Endothelial cell of umbilical vein (primary cell): ENCODE measurements at regions not wholly inside any gene's neighbourhood (a gene's known extent, or its start where the extent isn't known, plus 50 kb on each side); places are given as distances from the start of the nearest gene placed in this dataset.

ENCODE experiments used
- BruUV-seq: library from RNA; stranded (reverse); fragments of 400-500 nt; replicated peaks from 2 replicates; lab custom pipeline; 2021; lab: Mats Ljungman, UMichigan
- CTCF ChIA-PET: fragments of 300-600, 350-600 bp; sonication (Branson Sonifier 250); formaldehyde crosslinking; loops from one replicate; lab custom pipeline; 2021; ENCODE audit warnings: antibody characterized with exemption, inconsistent platforms; lab: Charles Lee
- POLR2A ChIA-PET: fragments of 300-600, 350-600 bp; sonication (Branson Sonifier 250); formaldehyde crosslinking; loops from one replicate; lab custom pipeline; 2021; ENCODE audit warnings: antibody characterized with exemption, inconsistent platforms; lab: Charles Lee
- DNase-seq: peaks from one replicate; pipeline ENCODE4 v3.0.0-alpha.2; 2011; ENCODE audit warnings: low read depth, low spot score
- FAIRE-seq: peaks from 2 replicates; lab custom pipeline; 2011; peaks lifted over from hg19 to GRCh38; lab: Jason Lieb, UNC
- H2AFZ ChIP-seq: 2 replicates; pipeline ENCODE4 v1.6.0; 2012; ENCODE audit warnings: low read depth, low read length, control low read depth, inconsistent platforms
- H3K27ac ChIP-seq: 2 replicates; pipeline ENCODE4 v1.5.1; 2011; ENCODE audit warnings: low read depth, mild to moderate bottlenecking, control low read depth, low read length, moderate library complexity; ENCODE audit not compliant: insufficient read depth
- H3K27me3 ChIP-seq, 2 experiments: 2 replicates each; pipeline versions ENCODE4 v1.6.0 to v1.6.1; 2011; ENCODE audit warnings: low read length in 2 of 2, mixed read lengths in 1 of 2; ENCODE audit not compliant: control insufficient read depth in 2 of 2, insufficient read depth in 2 of 2
- H3K36me3 ChIP-seq, 2 experiments: 2 replicates in 1 of 2; 3 replicates in 1 of 2; pipeline ENCODE4 v1.5.1; 2011; ENCODE audit warnings: low read length in 2 of 2, mild to moderate bottlenecking in 1 of 2, moderate library complexity in 1 of 2; ENCODE audit not compliant: control insufficient read depth in 2 of 2, insufficient read depth in 2 of 2; ENCODE audit errors: extremely low read depth in 1 of 2
- H3K4me1 ChIP-seq: 3 replicates; pipeline ENCODE4 v1.5.1; 2011; ENCODE audit warnings: mild to moderate bottlenecking, low read length; ENCODE audit not compliant: control insufficient read depth, insufficient read depth; ENCODE audit errors: extremely low read depth
- H3K4me2 ChIP-seq: 2 replicates; pipeline ENCODE4 v1.6.1; 2011; ENCODE audit warnings: low read length, control low read depth, mixed read lengths; ENCODE audit not compliant: insufficient read depth
- H3K4me3 ChIP-seq, 3 experiments: fragments of 200-600 bp in 1 of 3; sonication (generic), shearing (Covaris generic) in 1 of 3; replicated peaks in 1 of 3; 2 replicates each; pipeline ENCODE4 v1.5.1; 2011 to 2016; ENCODE audit warnings: control low read depth in 3 of 3, low read length in 3 of 3, mild to moderate bottlenecking in 2 of 3, inconsistent platforms in 1 of 3, low read depth in 1 of 3, moderate library complexity in 1 of 3; ENCODE audit not compliant: insufficient read depth in 1 of 3
- H3K79me2 ChIP-seq: 2 replicates; pipeline ENCODE4 v1.6.0; 2012; ENCODE audit warnings: low read length, inconsistent platforms; ENCODE audit not compliant: control insufficient read depth, insufficient read depth
- H3K9ac ChIP-seq: replicated peaks from 2 replicates; pipeline ENCODE3; 2011; ENCODE audit warnings: low read length, control low read depth; ENCODE audit not compliant: insufficient read depth; ENCODE audit errors: extremely low read depth
- H3K9me1 ChIP-seq: replicated peaks from 3 replicates; pipeline ENCODE4 v1.6.0; 2011; ENCODE audit warnings: mild to moderate bottlenecking, low read length; ENCODE audit not compliant: control insufficient read depth, insufficient read depth; ENCODE audit errors: extremely low read depth
- H3K9me3 ChIP-seq: replicated peaks from 2 replicates; pipeline ENCODE4 v1.5.1; 2012; ENCODE audit warnings: low read length, inconsistent platforms; ENCODE audit not compliant: control insufficient read depth, insufficient read depth
- H4K20me1 ChIP-seq: replicated peaks from 2 replicates; pipeline ENCODE3; 2011; ENCODE audit warnings: mild to moderate bottlenecking, low read length; ENCODE audit not compliant: control insufficient read depth, insufficient read depth; ENCODE audit errors: extremely low read depth
- CTCF ChIP-seq, 2 donors: IDR thresholded peaks; 1 replicate in 1 of 2; 2 replicates in 1 of 2; pipeline ENCODE4 v1.5.1; 2011; ENCODE audit warnings: low read length in 2 of 2, mild to moderate bottlenecking in 2 of 2, moderate library complexity in 2 of 2, control low read depth in 1 of 2, inconsistent platforms in 1 of 2, low read depth in 1 of 2; ENCODE audit not compliant: insufficient read depth in 1 of 2; ENCODE audit errors: extremely low read depth in 1 of 2
- EZH2 ChIP-seq: IDR thresholded peaks from 2 replicates; pipeline ENCODE4 v1.6.1; 2012; ENCODE audit warnings: borderline replicate concordance, low read depth, mild to moderate bottlenecking, moderate library complexity, low read length, inconsistent platforms; ENCODE audit not compliant: severe bottlenecking
- FOS ChIP-seq: IDR thresholded peaks from 2 replicates; pipeline ENCODE4 v1.6.1; 2011; ENCODE audit warnings: mild to moderate bottlenecking, low read length, moderate library complexity, borderline replicate concordance; ENCODE audit not compliant: insufficient read depth
- GATA2 ChIP-seq: IDR thresholded peaks from 2 replicates; pipeline ENCODE4 v1.7.0; 2011; ENCODE audit warnings: low read depth, mild to moderate bottlenecking, moderate library complexity, mixed read lengths, low read length; ENCODE audit not compliant: insufficient read length, insufficient read depth
- JUN ChIP-seq: IDR thresholded peaks from 2 replicates; pipeline ENCODE4 v1.6.1; 2011; ENCODE audit warnings: borderline replicate concordance, low read depth; ENCODE audit not compliant: insufficient read length, insufficient read depth
- MYC ChIP-seq: IDR thresholded peaks from one replicate; pipeline ENCODE4 v1.6.1; 2011; ENCODE audit warnings: mild to moderate bottlenecking, low read depth, low read length
- POLR2A ChIP-seq: IDR thresholded peaks from 2 replicates; pipeline ENCODE4 v1.6.1; 2012; ENCODE audit warnings: low read depth, mild to moderate bottlenecking, control low read depth, low read length
- POLR2AphosphoS5 ChIP-seq: IDR thresholded peaks from 2 replicates; pipeline ENCODE4 v1.6.1; 2012; ENCODE audit warnings: low read depth, mild to moderate bottlenecking, control low read depth, low read length, moderate library complexity; ENCODE audit not compliant: insufficient read depth
- dilution Hi-C: fragments of 300-500 bp; cut with MboI; formaldehyde crosslinking; loops from one replicate; pipeline ENCODE4 v1.15.0; 2019; ENCODE audit warnings: low sequenced_read_pairs; ENCODE audit not compliant: extremely low pct_ligation_motif_present
- intact Hi-C: fragments of 100-400 bp; cut with micrococcal nuclease; formaldehyde crosslinking; loops from one replicate; pipeline ENCODE4 v1.10.0; 2022
- TF ChIP-seq, protein P1 (sequence below): IDR thresholded peaks from 2 replicates; pipeline ENCODE4 v1.6.1; 2011; ENCODE audit not compliant: insufficient read depth, insufficient read length

DNA sequence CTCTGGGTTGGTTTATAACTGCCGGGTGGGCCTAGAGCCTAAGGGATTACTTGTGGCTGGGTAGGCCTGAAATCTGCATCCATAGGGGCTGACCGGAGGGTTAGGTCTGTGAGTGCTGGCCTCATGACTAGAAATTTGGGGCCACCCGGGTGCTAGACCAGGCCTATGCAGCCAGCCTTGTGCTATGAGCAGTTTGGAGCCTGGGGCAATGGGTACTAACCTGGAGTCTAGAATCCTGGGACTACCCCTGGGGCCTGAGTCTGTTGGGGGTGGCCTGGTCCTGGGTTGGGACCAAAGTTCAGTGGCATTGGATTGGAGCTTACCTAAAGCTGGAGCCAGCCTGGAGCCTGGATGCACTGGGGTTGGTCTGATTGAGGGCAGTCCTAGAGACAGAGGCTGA, 995.2 kb downstream of the ANKRD7 start:
- H4K20me1 ChIP-seq = no peaks in the 10 kb centered on the region
- TF ChIP-seq JUN (no peak), FOS (no peak), POLR2AphosphoS5 (no peak), EZH2 (no peak), MYC (no peak), GATA2 (no peak), POLR2A (no peak)
- no peaks in the 10 kb centered on the region for H3K4me1 ChIP-seq
- no peak overlapping the region for H3K4me3 ChIP-seq
- no TSS peak for BruUV-seq
- CTCF ChIA-PET = no interaction called here
- H3K27ac ChIP-seq = no peak overlapping the region
- H3K9ac ChIP-seq = no peak overlapping the region
- DNase-seq (no peak), FAIRE-seq (no peak)
- no peak overlapping the region for H2AFZ ChIP-seq
- peaks cover 2% of the 10 kb centered on the region for H3K9me3 ChIP-seq
- dilution Hi-C loops = no loop called here
- POLR2A ChIA-PET = no interaction called here
- H3K79me2 ChIP-seq = no peaks in the 10 kb centered on the region
- intact Hi-C loops = no loop called here
- H3K27me3 ChIP-seq = no peaks in the 10 kb centered on the region
- H3K9me1 ChIP-seq = no peaks in the 10 kb centered on the region
- H3K36me3 ChIP-seq = no peaks in the 10 kb centered on the region
- no peak overlapping the region for H3K4me2 ChIP-seq

DNA sequence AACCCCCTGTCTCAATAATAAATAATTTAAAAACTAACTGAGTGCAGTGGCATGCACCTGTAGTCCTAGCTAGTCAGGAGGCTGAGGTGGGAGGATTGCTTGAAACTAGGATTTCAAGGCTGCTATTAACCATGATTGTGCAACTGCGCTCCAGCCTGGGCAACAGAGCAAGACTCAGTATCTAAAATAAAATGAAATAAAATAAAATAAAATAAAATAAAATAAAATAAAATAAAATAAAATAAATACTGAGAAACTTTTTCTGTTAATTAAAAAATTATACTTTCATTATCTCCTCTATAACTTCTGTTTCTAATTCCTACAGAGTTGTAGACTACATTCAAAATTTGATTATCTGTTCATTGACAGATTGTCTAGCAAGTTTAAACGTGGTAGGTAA, 999.4 kb downstream of the ANKRD7 start:
- CTCF ChIA-PET = no interaction called here

More for the DNA sequence above, 999.4 kb downstream of the ANKRD7 start:
- DNase-seq = no peak
- POLR2A ChIA-PET = no interaction called here
- no peak overlapping the region for H3K4me2 ChIP-seq
- no peak overlapping the region for H2AFZ ChIP-seq
- H3K4me3 ChIP-seq = no peak overlapping the region
- no peaks in the 10 kb centered on the region for H3K4me1 ChIP-seq
- dilution Hi-C loops = no loop called here
- H3K79me2 ChIP-seq = no peaks in the 10 kb centered on the region
- TF ChIP-seq, protein P1, sequence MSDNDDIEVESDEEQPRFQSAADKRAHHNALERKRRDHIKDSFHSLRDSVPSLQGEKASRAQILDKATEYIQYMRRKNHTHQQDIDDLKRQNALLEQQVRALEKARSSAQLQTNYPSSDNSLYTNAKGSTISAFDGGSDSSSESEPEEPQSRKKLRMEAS = no peak
- no peak for TF ChIP-seq GATA2
- TF ChIP-seq POLR2A = no peak
- TF ChIP-seq MYC = no peak
- TF ChIP-seq CTCF (IDR thresholded peaks at IDR 0.05; ENCODE audit: extremely low read depth in 1 of 2, insufficient read depth in 1 of 2, low read depth in 1 of 2, low read length in 2 of 2) = no peak
- no peak for TF ChIP-seq JUN
- TF ChIP-seq EZH2 = no peak
- no peak for TF ChIP-seq FOS
- TF ChIP-seq POLR2AphosphoS5 = no peak
- no peaks in the 10 kb centered on the region for H3K27me3 ChIP-seq
- H3K36me3 ChIP-seq = no peaks in the 10 kb centered on the region
- peaks cover 2% of the 10 kb centered on the region for H3K9me3 ChIP-seq
- no peak overlapping the region for H3K27ac ChIP-seq
- no peak overlapping the region for H3K9ac ChIP-seq
- H3K9me1 ChIP-seq = no peaks in the 10 kb centered on the region
- no TSS peak for BruUV-seq
- FAIRE-seq = no peak
- intact Hi-C loops = no loop called here
- no peaks in the 10 kb centered on the region for H4K20me1 ChIP-seq
